LNCaP clone FGC (cell line): ENCODE measurements at regions not wholly inside any gene's neighbourhood (a gene's known extent, or its start where the extent isn't known, plus 50 kb on each side); places are given as distances from the start of the nearest gene placed in this dataset.

Source experiments
- DNase-seq: peaks from one replicate; pipeline ENCODE4 v3.0.0-alpha.2; 2011; ENCODE audit warnings: low read depth
- H3K4me3 ChIP-seq: 2 replicates; pipeline ENCODE4 v1.5.1; 2011; ENCODE audit warnings: mild to moderate bottlenecking, low read depth, low read length, control low read depth
- TF ChIP-seq, protein P1 (sequence below): IDR thresholded peaks from 2 replicates; pipeline ENCODE4 v1.5.1; 2012; ENCODE audit warnings: mild to moderate bottlenecking; ENCODE audit not compliant: control insufficient read depth, insufficient read depth; ENCODE audit errors: extremely low read depth

DNA sequence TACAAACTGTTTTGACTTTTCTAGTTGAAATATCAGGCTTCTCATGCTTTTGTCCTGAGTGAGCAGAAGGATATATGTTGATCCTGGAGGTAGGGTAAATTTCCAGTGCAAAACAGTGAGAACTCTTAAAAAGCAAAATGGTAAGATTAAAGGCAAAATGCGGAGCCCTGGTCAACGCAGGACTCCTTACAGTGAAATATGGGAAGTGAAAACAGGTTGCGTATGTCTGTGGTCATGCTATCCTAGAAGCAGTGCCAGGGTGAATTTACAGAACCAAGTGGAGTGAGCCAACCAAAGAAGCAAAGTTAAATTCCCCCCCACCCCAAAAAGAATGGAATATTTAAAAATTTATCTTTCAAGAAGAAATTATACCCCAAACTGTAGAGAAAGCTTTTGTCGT is 256.4 kb downstream of the NR2F2 start:
- H3K4me3 ChIP-seq: no peak overlapping the region
- DNase-seq: no peak
- TF ChIP-seq, protein P1, sequence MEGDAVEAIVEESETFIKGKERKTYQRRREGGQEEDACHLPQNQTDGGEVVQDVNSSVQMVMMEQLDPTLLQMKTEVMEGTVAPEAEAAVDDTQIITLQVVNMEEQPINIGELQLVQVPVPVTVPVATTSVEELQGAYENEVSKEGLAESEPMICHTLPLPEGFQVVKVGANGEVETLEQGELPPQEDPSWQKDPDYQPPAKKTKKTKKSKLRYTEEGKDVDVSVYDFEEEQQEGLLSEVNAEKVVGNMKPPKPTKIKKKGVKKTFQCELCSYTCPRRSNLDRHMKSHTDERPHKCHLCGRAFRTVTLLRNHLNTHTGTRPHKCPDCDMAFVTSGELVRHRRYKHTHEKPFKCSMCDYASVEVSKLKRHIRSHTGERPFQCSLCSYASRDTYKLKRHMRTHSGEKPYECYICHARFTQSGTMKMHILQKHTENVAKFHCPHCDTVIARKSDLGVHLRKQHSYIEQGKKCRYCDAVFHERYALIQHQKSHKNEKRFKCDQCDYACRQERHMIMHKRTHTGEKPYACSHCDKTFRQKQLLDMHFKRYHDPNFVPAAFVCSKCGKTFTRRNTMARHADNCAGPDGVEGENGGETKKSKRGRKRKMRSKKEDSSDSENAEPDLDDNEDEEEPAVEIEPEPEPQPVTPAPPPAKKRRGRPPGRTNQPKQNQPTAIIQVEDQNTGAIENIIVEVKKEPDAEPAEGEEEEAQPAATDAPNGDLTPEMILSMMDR: no peak

DNA sequence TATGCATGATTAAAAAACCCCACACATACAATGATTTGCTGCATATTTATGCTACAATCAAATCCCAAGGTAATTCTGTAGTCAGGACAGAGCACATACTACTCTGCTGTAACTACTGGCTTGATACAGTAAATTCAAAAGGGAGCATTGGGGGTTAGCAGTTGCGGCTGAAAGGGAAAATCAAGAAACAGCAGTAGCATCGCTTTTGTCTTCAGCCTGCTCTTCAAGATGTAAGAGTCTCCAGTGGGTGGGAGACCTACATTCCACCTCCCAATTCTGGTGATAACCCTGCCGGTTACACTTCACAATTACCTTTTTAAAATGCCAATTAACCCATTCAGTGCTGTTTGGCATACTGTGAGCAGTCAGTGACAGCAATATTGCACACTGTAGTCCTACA is 259.4 kb downstream of the NR2F2 start:
- H3K4me3 ChIP-seq: no peak overlapping the region
- TF ChIP-seq, protein P1: no peak
- DNase-seq: no peak

DNA sequence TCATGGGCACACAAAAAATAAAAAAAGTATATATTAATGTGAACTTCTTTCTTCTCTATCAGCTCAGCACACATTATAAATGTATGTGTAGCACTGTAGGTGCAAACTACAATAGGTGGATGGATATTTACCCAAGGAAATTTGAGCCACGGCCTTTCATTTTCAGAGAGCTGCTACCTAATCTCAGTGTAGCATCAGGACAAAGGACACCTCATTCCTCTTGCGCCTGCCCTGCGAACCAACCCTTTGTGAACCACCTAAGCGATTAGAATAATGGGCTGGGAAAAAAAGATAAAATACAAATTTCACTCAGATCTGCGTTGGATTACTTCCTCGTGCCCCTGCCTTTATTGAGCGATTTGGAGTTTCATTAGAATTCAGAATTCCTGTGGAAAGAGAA is 263.2 kb downstream of the NR2F2 start:
- TF ChIP-seq, protein P1: no peak
- no peak for DNase-seq

DNA sequence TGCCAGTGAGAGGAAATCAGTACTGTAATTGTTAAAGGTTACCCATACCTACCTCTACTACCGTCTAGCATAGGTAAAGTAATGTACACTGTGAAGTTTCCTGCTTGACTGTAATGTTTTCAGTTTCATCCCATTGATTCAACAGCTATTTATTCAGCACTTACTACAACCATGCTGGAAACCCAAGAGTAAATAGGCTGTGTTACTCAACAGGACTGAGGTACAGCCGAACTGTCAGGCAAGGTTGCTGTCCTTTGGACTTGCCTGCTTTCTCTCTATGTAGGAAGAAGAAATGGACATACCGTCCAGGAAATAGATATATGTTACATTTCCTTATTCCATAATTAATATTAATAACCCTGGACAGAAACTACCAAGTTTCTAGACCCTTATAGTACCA is 265.5 kb downstream of the NR2F2 start:
- DNase-seq: no peak
- H3K4me3 ChIP-seq: no peak overlapping the region
- TF ChIP-seq, protein P1: no peak

More for the DNA sequence above, 263.2 kb downstream of the NR2F2 start:
- no peak overlapping the region for H3K4me3 ChIP-seq

DNA sequence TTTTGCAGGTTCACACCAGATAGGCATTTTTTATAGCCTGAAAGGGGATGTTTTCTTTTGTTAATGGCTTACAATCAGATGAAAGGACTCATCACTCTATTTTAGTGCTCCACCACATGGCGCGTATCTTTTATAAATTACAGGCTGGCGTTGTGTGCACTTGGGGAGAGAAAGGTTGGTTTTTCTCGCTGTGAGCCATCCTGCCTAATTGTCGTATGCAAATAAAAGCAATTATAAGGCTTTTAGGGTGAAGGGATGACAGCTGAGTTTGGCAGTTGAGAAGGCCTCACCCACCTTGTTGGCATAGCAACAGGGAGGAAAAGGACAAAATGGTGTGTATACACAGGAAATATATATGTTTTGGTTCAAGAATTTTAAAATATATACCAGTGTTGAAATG is 268.0 kb downstream of the NR2F2 start:
- H3K4me3 ChIP-seq: no peak overlapping the region
- no peak for DNase-seq
- TF ChIP-seq, protein P1: no peak

DNA sequence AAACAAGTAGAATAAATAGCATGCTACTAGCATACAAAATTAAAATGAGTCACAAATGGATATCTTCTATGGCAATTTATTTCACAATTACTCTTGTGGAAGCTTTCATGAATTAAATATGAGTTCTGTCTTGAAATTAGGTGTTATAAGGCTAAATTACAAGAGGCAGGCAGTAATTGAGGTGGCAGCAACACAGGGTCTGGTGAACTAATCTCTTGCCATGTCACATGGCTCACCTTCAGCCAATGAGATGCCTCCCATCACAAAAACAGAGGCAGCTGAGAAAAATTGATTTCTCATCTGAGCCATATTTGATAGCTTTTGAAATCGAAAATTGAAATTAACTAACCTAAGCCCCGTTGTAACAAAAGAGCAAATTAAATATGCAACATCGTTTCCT is 268.8 kb downstream of the NR2F2 start:
- TF ChIP-seq, protein P1: no peak
- H3K4me3 ChIP-seq: no peak overlapping the region
- DNase-seq: no peak

DNA sequence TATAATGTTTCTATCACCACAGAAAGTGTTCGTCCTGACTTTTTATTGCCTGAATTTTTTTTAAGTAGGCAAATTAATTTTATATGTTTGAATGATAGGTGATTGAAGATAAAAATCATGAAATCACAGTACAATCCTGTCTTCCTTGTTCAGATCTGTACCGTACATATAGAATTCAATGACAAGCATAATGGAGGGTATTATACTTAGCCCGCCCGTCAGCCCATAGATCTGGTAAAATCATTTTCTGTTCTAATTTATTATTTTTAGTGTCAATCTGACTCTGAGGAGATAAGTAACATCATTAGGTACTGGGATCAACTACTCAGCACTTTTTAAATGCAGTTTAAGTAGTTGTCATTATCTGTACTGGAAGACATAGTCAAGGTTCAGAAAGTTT is 269.9 kb downstream of the NR2F2 start:
- DNase-seq: no peak

More for the DNA sequence above, 269.9 kb downstream of the NR2F2 start:
- TF ChIP-seq, protein P1: no peak
- H3K4me3 ChIP-seq: no peak overlapping the region
